Iris pigment epithelial cell (primary cell): ENCODE measurements at regions not wholly inside any gene's neighbourhood (a gene's known extent, or its start where the extent isn't known, plus 50 kb on each side); places are given as distances from the start of the nearest gene placed in this dataset.

Experiments used
- DNase-seq: peaks from one replicate; pipeline ENCODE4 v3.0.0-alpha.2; 2011; ENCODE audit warnings: low read depth

DNA sequence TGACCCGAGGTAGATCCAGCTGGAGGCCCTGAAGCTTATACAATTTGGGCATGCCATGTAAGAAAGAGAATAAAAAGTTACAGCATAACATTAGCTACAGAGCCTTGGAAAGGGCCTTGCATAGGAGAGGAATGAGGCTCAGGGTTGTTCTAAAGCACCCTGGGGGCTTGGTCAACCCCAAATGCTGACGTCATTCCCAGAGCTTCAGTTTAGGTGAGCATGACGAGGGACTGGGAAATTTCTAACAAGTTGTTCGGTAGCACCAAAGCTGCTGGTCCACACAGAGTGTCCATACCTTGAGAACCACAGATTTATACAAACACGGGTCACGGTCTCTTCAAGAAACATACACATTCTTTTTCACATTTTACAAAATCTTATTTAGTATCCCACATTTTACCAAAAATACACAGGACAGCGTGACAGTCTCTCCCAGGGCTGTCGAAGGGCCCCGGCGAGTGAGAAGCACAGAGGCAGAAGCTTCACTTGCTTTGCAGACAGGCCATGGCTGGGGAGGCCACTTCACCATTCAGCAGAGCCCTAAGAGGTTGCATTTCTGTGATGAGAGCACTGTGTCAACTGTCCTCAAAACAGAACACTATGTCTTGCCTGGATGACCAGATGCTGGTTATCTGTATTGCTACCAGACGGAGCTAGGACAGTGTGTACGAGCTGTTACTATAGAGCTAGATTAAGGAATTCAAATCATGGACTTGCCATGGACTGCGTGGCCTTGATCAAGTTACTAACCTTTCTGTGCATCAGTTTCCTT is 68.2 kb upstream of the ARRDC4 start:
- DNase-seq, result no peak

DNA sequence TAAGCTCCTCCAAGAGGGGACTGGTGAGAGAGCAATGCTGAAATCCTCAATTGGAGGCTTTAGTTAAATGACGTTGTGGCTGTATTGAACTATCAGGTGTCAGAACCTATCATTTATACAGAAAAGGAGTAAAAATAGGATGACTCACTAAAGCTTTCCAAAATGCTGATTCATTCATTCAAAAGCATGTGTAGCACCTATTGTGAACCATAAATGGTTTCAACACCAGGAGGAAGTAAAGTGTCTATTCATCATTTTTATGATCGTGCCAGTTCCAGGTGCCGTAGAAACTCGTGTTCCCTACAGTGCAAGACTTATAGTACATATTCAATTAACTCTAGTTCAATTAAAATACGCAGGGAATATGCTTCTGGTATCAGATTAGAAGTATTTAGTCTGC is 66.5 kb upstream of the ARRDC4 start:
- no peak for DNase-seq

DNA sequence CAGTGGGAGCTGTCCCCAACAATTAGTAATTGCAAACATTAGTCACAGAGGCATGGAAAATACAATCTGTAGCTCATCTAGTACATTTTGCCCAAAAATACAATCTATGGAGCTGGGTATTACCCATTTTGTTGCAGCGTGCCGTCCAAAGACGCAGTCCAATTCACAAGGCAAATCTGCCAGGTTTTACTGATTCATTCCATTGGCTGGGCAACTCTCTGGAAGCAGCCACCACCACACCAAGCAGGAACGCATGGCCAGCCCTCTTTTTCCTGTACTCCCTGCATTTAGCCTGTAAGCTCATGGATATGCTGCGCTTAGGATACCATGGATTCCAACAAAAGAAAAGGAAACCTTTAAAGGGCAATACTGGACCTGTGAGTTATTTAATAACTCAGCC is 60.5 kb upstream of the ARRDC4 start:
- no peak for DNase-seq

DNA sequence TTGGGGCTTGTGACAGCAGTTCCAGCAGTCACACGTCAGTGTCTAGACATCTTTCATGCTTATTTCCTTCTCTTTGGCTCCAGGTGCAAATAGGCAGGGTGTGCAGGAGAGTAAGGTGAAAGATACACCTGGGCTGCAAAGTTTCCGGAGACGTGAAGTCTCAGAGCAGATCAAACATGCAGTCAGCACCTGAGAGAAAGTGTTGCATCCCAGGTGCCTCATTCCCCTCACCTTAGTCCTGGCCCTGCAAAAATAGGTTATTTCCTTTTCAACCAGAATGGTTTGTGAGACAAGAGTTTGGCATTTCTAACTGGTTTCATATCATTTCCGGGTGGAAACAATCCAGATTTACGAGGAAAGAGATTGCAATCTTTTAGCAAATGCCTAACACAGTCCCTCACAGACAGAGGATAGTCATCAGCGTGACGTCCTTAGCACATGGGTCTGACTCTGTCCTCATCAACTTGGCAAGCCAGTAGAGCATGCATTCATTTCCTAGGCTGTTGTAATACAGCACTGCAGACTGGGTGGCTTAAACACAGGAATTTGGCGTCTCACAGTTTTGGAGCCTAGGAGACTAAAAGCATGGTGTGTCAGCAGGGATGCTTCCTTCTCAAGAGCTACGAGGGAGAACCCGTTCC is 58.2 kb upstream of the ARRDC4 start:
- DNase-seq, result peak; percentile 31

DNA sequence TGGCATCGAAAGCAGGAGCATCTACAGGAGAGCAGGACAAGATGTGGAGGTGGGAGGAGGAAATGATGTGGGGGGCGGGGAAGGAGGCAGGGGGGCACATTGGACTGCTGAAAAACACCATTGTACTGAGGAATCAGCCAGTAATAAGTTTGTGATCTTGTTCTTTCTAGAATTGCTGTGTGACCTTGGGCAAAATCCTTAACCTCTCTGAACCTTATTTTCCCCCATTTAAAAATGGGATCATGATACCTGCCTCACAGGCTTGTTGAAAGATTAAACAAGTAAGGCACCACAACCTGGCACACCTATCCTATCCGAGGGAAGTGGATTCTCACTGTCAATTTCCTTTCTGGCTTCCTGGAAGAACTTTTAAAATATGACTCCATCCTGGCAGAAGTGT is 56.9 kb upstream of the ARRDC4 start:
- no peak for DNase-seq

DNA sequence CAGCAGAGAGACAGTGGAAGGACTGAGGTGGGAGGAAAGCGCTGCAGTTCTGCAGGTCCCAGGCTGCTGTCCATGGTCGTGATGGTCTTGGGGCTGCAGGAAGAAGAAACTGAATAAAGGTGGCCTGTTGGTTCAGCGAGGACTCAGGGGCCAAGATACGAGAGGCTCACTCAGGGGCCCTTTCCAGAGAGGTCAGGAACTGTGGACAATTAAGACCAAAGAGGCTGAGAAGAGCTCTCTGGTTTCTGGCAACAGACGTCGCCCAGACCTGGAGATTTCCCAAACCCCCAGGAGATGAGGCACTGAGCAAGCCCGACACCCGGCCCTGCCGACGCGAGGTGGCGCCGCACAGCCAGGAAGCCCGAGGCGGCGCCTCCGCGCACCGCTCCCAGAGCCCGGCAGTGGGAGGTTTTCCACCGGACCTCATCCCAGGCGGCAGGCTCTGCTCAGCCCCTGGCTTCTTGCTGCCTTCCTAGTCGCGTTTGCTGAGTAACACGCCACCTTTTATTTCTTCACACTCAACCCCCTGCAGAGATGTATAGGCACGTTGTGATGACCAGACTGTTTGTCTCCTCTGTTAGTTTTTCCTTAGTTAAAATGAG is 56.4 kb upstream of the ARRDC4 start:
- peak; percentile 63 for DNase-seq

DNA sequence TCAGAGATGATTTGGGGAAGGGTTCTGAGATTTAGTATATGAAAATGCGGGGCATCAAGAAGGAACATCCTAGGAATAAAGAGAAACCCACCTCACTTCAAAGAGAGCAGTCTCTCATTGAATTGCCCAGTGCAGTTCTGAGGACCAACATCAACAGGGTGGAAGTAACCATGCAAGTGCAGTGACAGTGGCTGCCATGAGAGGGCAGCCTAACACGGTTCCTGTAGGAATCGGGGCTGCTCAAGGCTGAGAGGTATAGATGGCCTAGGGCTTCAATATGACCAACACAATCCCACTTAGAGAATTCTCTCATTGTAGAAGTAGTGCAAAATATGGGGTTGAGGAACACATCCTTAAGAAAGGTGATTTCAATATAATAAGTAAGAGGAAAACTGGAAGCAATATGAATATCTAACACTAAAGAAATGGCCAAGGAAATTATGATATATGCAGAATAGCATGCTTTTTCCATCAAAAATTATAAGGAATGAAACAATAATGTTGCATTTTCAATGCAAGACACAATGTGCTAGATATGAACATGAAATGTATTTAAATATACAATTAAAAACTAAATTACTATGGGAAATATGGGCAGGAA is 51.1 kb upstream of the ARRDC4 start:
- peak; percentile 54 for DNase-seq
